ENCODE measurements at regions not wholly inside any gene's neighbourhood (a gene's known extent, or its start where the extent isn't known, plus 50 kb on each side); places are given as distances from the start of the nearest gene placed in this dataset.

DNA sequence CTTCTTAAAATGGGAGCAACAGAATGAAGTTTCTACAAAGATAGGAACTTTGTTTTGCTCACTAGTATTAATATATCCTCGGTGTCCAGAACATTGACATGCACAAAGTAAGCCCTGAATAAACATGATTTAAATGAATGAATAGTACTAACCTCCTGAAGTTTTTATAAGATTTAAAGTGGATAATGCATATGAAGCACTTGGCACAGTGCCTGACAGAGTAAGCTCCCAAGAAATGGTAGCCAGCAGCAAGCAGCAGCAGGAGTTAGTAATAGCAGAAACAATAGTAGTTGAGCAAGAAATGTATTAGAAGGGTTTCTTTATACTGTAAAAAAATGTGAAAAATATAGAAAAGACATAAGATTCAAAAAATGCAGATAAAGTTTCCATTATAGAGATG is 258.1 kb upstream of the C1orf87 start:
- no peaks in the 10 kb centered on the region for H4K20me1 ChIP-seq (ENCODE audit: insufficient read depth)
- H3K4me1 ChIP-seq (ENCODE audit: low read depth, poor library complexity, severe bottlenecking): no peaks in the 10 kb centered on the region
- no peak overlapping the region for H3K4me3 ChIP-seq (IDR thresholded peaks at IDR 0.05; ENCODE audit: insufficient read depth, low read depth, low read length)
- H2AFZ ChIP-seq (ENCODE audit: low read depth): no peak overlapping the region
- H3K36me3 ChIP-seq (ENCODE audit: insufficient read depth): no peaks in the 10 kb centered on the region
- no peak overlapping the region for H3K4me2 ChIP-seq
- TF ChIP-seq, protein P1, sequence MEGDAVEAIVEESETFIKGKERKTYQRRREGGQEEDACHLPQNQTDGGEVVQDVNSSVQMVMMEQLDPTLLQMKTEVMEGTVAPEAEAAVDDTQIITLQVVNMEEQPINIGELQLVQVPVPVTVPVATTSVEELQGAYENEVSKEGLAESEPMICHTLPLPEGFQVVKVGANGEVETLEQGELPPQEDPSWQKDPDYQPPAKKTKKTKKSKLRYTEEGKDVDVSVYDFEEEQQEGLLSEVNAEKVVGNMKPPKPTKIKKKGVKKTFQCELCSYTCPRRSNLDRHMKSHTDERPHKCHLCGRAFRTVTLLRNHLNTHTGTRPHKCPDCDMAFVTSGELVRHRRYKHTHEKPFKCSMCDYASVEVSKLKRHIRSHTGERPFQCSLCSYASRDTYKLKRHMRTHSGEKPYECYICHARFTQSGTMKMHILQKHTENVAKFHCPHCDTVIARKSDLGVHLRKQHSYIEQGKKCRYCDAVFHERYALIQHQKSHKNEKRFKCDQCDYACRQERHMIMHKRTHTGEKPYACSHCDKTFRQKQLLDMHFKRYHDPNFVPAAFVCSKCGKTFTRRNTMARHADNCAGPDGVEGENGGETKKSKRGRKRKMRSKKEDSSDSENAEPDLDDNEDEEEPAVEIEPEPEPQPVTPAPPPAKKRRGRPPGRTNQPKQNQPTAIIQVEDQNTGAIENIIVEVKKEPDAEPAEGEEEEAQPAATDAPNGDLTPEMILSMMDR (conservative IDR thresholded peaks at IDR 0.05; ENCODE audit: low read depth, low read length): no peak
- H3K79me2 ChIP-seq (ENCODE audit: insufficient read depth, low read depth): no peaks in the 10 kb centered on the region
- no peak overlapping the region for H3K27ac ChIP-seq
- H3K27me3 ChIP-seq (ENCODE audit: insufficient read depth, low read depth): no peaks in the 10 kb centered on the region
- no peak overlapping the region for H3K9ac ChIP-seq

DNA sequence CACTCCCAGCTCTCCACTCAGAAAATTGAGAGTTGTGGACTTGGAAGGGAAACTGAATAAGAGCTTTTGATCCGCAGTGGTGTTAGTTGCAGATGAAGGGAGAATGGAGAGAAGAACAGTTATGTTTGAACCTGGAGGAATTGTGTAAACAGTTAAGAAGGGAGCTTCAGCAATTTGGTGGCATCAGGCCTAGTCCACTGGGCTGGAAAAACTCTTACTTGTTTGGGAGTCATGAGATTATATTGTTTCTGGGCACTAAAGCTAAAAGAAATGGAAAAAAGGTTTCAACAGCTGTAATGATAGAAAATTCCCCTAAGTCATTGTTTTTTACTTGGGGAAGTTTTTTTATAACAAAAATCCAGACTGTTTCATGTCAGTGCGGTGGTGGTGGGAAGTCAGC is 256.1 kb upstream of the C1orf87 start:
- H3K36me3 ChIP-seq (ENCODE audit: insufficient read depth): no peaks in the 10 kb centered on the region
- TF ChIP-seq, protein P1 (conservative IDR thresholded peaks at IDR 0.05; ENCODE audit: low read depth, low read length): no peak
- H3K4me2 ChIP-seq: no peak overlapping the region
- H3K27ac ChIP-seq: no peak overlapping the region
- no peaks in the 10 kb centered on the region for H3K27me3 ChIP-seq (ENCODE audit: insufficient read depth, low read depth)
- no peaks in the 10 kb centered on the region for H3K4me1 ChIP-seq (ENCODE audit: low read depth, poor library complexity, severe bottlenecking)
- H4K20me1 ChIP-seq (ENCODE audit: insufficient read depth): no peaks in the 10 kb centered on the region
- H2AFZ ChIP-seq (ENCODE audit: low read depth): no peak overlapping the region
- no peaks in the 10 kb centered on the region for H3K79me2 ChIP-seq (ENCODE audit: insufficient read depth, low read depth)
- H3K4me3 ChIP-seq (IDR thresholded peaks at IDR 0.05; ENCODE audit: insufficient read depth, low read depth, low read length): no peak overlapping the region
- no peak overlapping the region for H3K9ac ChIP-seq

DNA sequence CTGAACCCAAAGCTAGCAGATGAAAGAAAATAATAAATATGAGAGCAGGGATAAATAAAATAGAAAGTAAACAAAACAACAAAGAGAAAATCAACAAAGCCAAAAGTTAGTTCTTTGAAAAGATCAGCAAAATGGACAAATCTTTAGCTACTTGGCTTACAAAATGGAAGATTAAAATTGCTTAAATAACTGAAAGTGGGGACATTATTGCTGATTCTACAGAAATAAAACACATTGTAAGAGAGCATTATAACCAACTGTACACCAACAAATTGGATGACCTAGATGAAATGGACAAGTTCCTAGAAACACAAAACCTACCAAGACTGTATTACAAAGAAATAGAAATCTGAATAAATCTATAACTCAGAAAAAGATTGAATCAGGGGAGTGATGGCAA is 238.3 kb upstream of the C1orf87 start:
- Histone ChIP-seq H3K79me2 (ENCODE audit: insufficient read depth, low read depth) (no peaks in the 10 kb centered on the region), H2AFZ (ENCODE audit: low read depth) (no peak overlapping the region), H3K36me3 (ENCODE audit: insufficient read depth) (no peaks in the 10 kb centered on the region), H4K20me1 (ENCODE audit: insufficient read depth) (no peaks in the 10 kb centered on the region), H3K27ac (no peak overlapping the region), H3K9ac (no peak overlapping the region), H3K4me3 (IDR thresholded peaks at IDR 0.05; ENCODE audit: insufficient read depth, low read depth, low read length) (no peak overlapping the region), H3K27me3 (ENCODE audit: insufficient read depth, low read depth) (no peaks in the 10 kb centered on the region), H3K4me1 (ENCODE audit: low read depth, poor library complexity, severe bottlenecking) (no peaks in the 10 kb centered on the region), H3K4me2 (no peak overlapping the region)
- TF ChIP-seq, protein P1 (conservative IDR thresholded peaks at IDR 0.05; ENCODE audit: low read depth, low read length): no peak

DNA sequence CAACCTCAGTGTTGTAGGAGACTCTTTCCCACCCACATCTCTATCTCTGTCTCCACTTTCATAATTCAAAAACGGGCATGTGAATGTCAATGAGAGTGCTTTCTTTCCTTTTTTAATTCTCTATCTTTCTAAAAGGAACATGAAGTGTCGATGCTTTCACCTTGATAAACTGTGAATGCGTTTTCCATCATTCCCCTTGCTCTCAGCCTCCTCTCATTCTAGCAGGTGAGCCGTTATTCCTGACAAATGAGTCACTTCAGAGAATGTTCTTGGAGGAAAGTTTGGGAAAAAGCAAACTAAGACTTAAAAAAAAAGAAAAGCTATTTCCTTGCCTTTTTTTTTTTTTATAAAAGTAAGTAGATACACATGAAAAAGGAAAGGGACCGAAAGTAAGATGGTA is 226.0 kb upstream of the C1orf87 start:
- Histone ChIP-seq H3K9ac (no peak overlapping the region), H2AFZ (ENCODE audit: low read depth) (no peak overlapping the region), H3K27me3 (ENCODE audit: insufficient read depth, low read depth) (no peaks in the 10 kb centered on the region), H3K27ac (no peak overlapping the region), H3K4me1 (ENCODE audit: low read depth, poor library complexity, severe bottlenecking) (no peaks in the 10 kb centered on the region), H3K36me3 (ENCODE audit: insufficient read depth) (no peaks in the 10 kb centered on the region), H3K4me3 (IDR thresholded peaks at IDR 0.05; ENCODE audit: insufficient read depth, low read depth, low read length) (no peak overlapping the region), H3K4me2 (no peak overlapping the region), H4K20me1 (ENCODE audit: insufficient read depth) (no peaks in the 10 kb centered on the region), H3K79me2 (ENCODE audit: insufficient read depth, low read depth) (no peaks in the 10 kb centered on the region)
- TF ChIP-seq, protein P1 (conservative IDR thresholded peaks at IDR 0.05; ENCODE audit: low read depth, low read length): no peak

DNA sequence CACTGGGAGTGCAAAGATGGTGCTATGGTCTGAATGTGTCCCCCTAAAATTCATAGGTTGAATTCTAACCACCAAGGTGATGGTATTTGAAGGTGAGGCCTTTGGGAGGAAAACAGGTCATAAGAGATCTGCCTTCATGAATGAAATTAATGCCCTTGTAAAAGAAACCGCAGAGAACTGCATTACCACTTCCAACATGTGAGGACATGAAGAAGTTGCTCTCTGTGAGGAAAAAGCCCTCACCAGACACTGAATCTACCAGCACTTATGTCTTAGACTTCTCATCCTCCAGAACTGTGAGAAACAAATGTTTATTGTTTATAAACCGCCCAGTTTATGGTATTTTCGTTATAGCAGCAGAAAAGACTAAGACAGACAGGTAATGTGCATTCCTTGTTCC is 224.7 kb upstream of the C1orf87 start:
- Histone ChIP-seq H3K4me3 (IDR thresholded peaks at IDR 0.05; ENCODE audit: insufficient read depth, low read depth, low read length) (no peak overlapping the region), H3K27ac (no peak overlapping the region), H2AFZ (ENCODE audit: low read depth) (no peak overlapping the region), H3K36me3 (ENCODE audit: insufficient read depth) (no peaks in the 10 kb centered on the region), H4K20me1 (ENCODE audit: insufficient read depth) (no peaks in the 10 kb centered on the region), H3K9ac (no peak overlapping the region), H3K4me1 (ENCODE audit: low read depth, poor library complexity, severe bottlenecking) (no peaks in the 10 kb centered on the region), H3K79me2 (ENCODE audit: insufficient read depth, low read depth) (no peaks in the 10 kb centered on the region), H3K27me3 (ENCODE audit: insufficient read depth, low read depth) (no peaks in the 10 kb centered on the region), H3K4me2 (no peak overlapping the region)
- TF ChIP-seq, protein P1 (conservative IDR thresholded peaks at IDR 0.05; ENCODE audit: low read depth, low read length): no peak
